ENCODE measurements at regions not wholly inside any gene's neighbourhood (a gene's known extent, or its start where the extent isn't known, plus 50 kb on each side); places are given as distances from the start of the nearest gene placed in this dataset.

GRCh38 chr13:54841682-54842081 is 1813.1 kb downstream of the OLFM4 start:
- H3K4me3 ChIP-seq: no peak overlapping the region
- H3K27ac ChIP-seq: no peak overlapping the region
- TF ChIP-seq CTCF (IDR thresholded peaks at IDR 0.05): no peak
- no peaks in the 10 kb centered on the region for H3K27me3 ChIP-seq
- no peaks in the 10 kb centered on the region for H3K36me3 ChIP-seq
- H3K9me3 ChIP-seq: no peaks in the 10 kb centered on the region
- no peaks in the 10 kb centered on the region for H3K4me1 ChIP-seq
- no peak for DNase-seq (ENCODE audit: low spot score)

GRCh38 chr13:54845351-54845965 is 1816.8 kb downstream of the OLFM4 start:
- Histone ChIP-seq H3K4me1 (no peaks in the 10 kb centered on the region), H3K27ac (no peak overlapping the region), H3K27me3 (no peaks in the 10 kb centered on the region), H3K36me3 (no peaks in the 10 kb centered on the region), H3K9me3 (no peaks in the 10 kb centered on the region), H3K4me3 (no peak overlapping the region)
- DNase-seq (ENCODE audit: low spot score): no peak
- no peak for TF ChIP-seq CTCF (IDR thresholded peaks at IDR 0.05)

- no peak overlapping the region for H3K27ac ChIP-seq
- no peak for DNase-seq (ENCODE audit: low spot score)
- H3K4me3 ChIP-seq: no peak overlapping the region
- no peaks in the 10 kb centered on the region for H3K4me1 ChIP-seq
- no peak for TF ChIP-seq CTCF (IDR thresholded peaks at IDR 0.05)
- H3K27me3 ChIP-seq: no peaks in the 10 kb centered on the region
- no peaks in the 10 kb centered on the region for H3K9me3 ChIP-seq
- no peaks in the 10 kb centered on the region for H3K36me3 ChIP-seq
These were observed 1824.2 kb downstream of the OLFM4 start for GRCh38 chr13:54852831-54853230.

GRCh38 chr13:54859827-54860226 is 1831.2 kb downstream of the OLFM4 start:
- no peak for TF ChIP-seq CTCF (IDR thresholded peaks at IDR 0.05)
- Histone ChIP-seq H3K27ac (no peak overlapping the region), H3K27me3 (no peaks in the 10 kb centered on the region), H3K36me3 (no peaks in the 10 kb centered on the region), H3K9me3 (no peaks in the 10 kb centered on the region), H3K4me3 (no peak overlapping the region), H3K4me1 (no peaks in the 10 kb centered on the region)
- no peak for DNase-seq (ENCODE audit: low spot score)

GRCh38 chr13:54875111-54875510 is 1846.5 kb downstream of the OLFM4 start:
- Histone ChIP-seq H3K9me3 (no peaks in the 10 kb centered on the region), H3K4me1 (no peaks in the 10 kb centered on the region), H3K4me3 (no peak overlapping the region), H3K27me3 (no peaks in the 10 kb centered on the region), H3K27ac (no peak overlapping the region), H3K36me3 (no peaks in the 10 kb centered on the region)
- no peak for DNase-seq (ENCODE audit: low spot score)
- no peak for TF ChIP-seq CTCF (IDR thresholded peaks at IDR 0.05)

GRCh38 chr13:54879036-54879435 is 1850.4 kb downstream of the OLFM4 start:
- DNase-seq (ENCODE audit: low spot score): no peak
- no peaks in the 10 kb centered on the region for H3K4me1 ChIP-seq
- no peaks in the 10 kb centered on the region for H3K27me3 ChIP-seq
- H3K4me3 ChIP-seq: no peak overlapping the region
- no peak overlapping the region for H3K27ac ChIP-seq
- no peak for TF ChIP-seq CTCF (IDR thresholded peaks at IDR 0.05)
- H3K9me3 ChIP-seq: no peaks in the 10 kb centered on the region
- H3K36me3 ChIP-seq: no peaks in the 10 kb centered on the region

All from right atrium auricular region (tissue), 2 donors.